ENCODE measurements at regions not wholly inside any gene's neighbourhood (a gene's known extent, or its start where the extent isn't known, plus 50 kb on each side); places are given as distances from the start of the nearest gene placed in this dataset.

DNA sequence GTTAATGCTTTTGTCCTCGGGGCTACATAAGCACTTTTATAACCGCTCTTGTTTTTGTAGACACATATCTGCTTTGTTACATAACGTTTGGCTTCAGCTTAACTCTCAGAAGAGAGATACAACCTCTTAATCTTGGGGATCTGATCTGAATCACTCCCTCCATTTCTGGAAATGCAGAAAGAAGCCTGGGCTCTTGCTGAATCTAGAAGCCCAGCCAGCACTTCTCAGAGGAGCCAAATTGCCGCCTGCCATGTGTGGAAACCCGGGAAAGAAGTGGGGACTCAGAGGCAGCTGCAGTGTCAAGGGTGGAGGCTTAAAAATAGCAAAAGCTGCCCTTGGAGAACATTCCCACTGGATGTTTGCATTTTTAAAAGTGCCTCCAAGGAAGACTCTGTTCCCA is 69.3 kb upstream of the LDB2 start:
- DNase-seq (ENCODE audit: low spot score in 2 of 2), result peak; percentile 65 to 81

GRCh38 chr4:16959305-16959704 is 60.9 kb upstream of the LDB2 start:
- 76% methylated on average over 1 of the region's 1 CpG for WGBS
- DNase-seq (ENCODE audit: low spot score in 2 of 2), result no peak
- H3K27me3 ChIP-seq, result no peaks in the 10 kb centered on the region
- H3K4me3 ChIP-seq, result no peak overlapping the region
- TF ChIP-seq POLR2A (IDR thresholded peaks at IDR 0.05), result no peak
- no peak for TF ChIP-seq POLR2AphosphoS5 (IDR thresholded peaks at IDR 0.05)
- no peak for TF ChIP-seq EP300 (IDR thresholded peaks at IDR 0.05)
- TF ChIP-seq, protein P1, sequence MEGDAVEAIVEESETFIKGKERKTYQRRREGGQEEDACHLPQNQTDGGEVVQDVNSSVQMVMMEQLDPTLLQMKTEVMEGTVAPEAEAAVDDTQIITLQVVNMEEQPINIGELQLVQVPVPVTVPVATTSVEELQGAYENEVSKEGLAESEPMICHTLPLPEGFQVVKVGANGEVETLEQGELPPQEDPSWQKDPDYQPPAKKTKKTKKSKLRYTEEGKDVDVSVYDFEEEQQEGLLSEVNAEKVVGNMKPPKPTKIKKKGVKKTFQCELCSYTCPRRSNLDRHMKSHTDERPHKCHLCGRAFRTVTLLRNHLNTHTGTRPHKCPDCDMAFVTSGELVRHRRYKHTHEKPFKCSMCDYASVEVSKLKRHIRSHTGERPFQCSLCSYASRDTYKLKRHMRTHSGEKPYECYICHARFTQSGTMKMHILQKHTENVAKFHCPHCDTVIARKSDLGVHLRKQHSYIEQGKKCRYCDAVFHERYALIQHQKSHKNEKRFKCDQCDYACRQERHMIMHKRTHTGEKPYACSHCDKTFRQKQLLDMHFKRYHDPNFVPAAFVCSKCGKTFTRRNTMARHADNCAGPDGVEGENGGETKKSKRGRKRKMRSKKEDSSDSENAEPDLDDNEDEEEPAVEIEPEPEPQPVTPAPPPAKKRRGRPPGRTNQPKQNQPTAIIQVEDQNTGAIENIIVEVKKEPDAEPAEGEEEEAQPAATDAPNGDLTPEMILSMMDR (IDR thresholded peaks at IDR 0.05), result no peak
- H3K27ac ChIP-seq, result no peak overlapping the region
- no peaks in the 10 kb centered on the region for H3K4me1 ChIP-seq
- H3K36me3 ChIP-seq, result no peaks in the 10 kb centered on the region
- peaks cover 5% of the 10 kb centered on the region for H3K9me3 ChIP-seq

More for the DNA sequence above, 69.3 kb upstream of the LDB2 start:
- H3K36me3 ChIP-seq, result no peaks in the 10 kb centered on the region
- WGBS, result 20% methylated on average over 5 of the region's 5 CpGs
- TF ChIP-seq POLR2A (IDR thresholded peaks at IDR 0.05) (no peak), POLR2AphosphoS5 (IDR thresholded peaks at IDR 0.05) (no peak), EP300 (IDR thresholded peaks at IDR 0.05) (no peak)
- TF ChIP-seq, protein P1 (IDR thresholded peaks at IDR 0.05), result no peak
- H3K4me1 ChIP-seq, result peaks cover 21% of the 10 kb centered on the region
- H3K27me3 ChIP-seq, result no peaks in the 10 kb centered on the region
- H3K4me3 ChIP-seq, result no peak overlapping the region
- no peaks in the 10 kb centered on the region for H3K9me3 ChIP-seq
- H3K27ac ChIP-seq, result peak overlapping the region; percentile 9

- TF ChIP-seq POLR2AphosphoS5 (IDR thresholded peaks at IDR 0.05), result no peak
- TF ChIP-seq, protein P1 (IDR thresholded peaks at IDR 0.05), result no peak
- no peak for TF ChIP-seq EP300 (IDR thresholded peaks at IDR 0.05)
- no peak for TF ChIP-seq POLR2A (IDR thresholded peaks at IDR 0.05)
- Histone ChIP-seq H3K27ac (no peak overlapping the region), H3K36me3 (no peaks in the 10 kb centered on the region), H3K4me3 (peak overlapping the region; percentile 17), H3K9me3 (no peaks in the 10 kb centered on the region), H3K27me3 (no peaks in the 10 kb centered on the region), H3K4me1 (peaks cover 7% of the 10 kb centered on the region)
- DNase-seq (ENCODE audit: low spot score in 2 of 2), result no peak
- 22% methylated on average over 1 of the region's 1 CpG for WGBS
Measured at GRCh38 chr4:16952896-16953630, 54.6 kb upstream of the LDB2 start.

GRCh38 chr4:16952462-16952871 is 54.0 kb upstream of the LDB2 start:
- Histone ChIP-seq H3K4me1 (peaks cover 7% of the 10 kb centered on the region), H3K36me3 (no peaks in the 10 kb centered on the region), H3K9me3 (no peaks in the 10 kb centered on the region), H3K27ac (no peak overlapping the region), H3K4me3 (peak overlapping the region; percentile 17), H3K27me3 (no peaks in the 10 kb centered on the region)
- no peak for DNase-seq (ENCODE audit: low spot score in 2 of 2)
- 3% methylated on average over 8 of the region's 8 CpGs for WGBS
- TF ChIP-seq POLR2AphosphoS5 (IDR thresholded peaks at IDR 0.05), result no peak
- TF ChIP-seq, protein P1 (IDR thresholded peaks at IDR 0.05), result no peak
- TF ChIP-seq POLR2A (IDR thresholded peaks at IDR 0.05), result no peak
- no peak for TF ChIP-seq EP300 (IDR thresholded peaks at IDR 0.05)

Measured in suprapubic skin (tissue), 4 donors.